Neural cell (in vitro differentiated cells): ENCODE measurements at regions not wholly inside any gene's neighbourhood (a gene's known extent, or its start where the extent isn't known, plus 50 kb on each side); places are given as distances from the start of the nearest gene placed in this dataset.

Source experiments
- POLR2AphosphoS5 ChIP-seq: IDR thresholded peaks from 2 replicates; pipeline ENCODE4 v1.6.1; 2012
- SMC3 ChIP-seq: fragments of 450-650 bp; conservative IDR thresholded peaks from 2 replicates; pipeline ENCODE4 v1.6.1; 2014; ENCODE audit warnings: antibody characterized with exemption, mild to moderate bottlenecking, moderate library complexity; ENCODE audit not compliant: poor library complexity
- TF ChIP-seq, protein P1 (sequence below): fragments of 450-650 bp; IDR thresholded peaks from 2 replicates; pipeline ENCODE4 v1.5.1; 2014; ENCODE audit warnings: antibody characterized with exemption, mild to moderate bottlenecking, moderate library complexity; ENCODE audit not compliant: poor library complexity, severe bottlenecking

- TF ChIP-seq SMC3 = peak; percentile 27
- TF ChIP-seq, protein P1, sequence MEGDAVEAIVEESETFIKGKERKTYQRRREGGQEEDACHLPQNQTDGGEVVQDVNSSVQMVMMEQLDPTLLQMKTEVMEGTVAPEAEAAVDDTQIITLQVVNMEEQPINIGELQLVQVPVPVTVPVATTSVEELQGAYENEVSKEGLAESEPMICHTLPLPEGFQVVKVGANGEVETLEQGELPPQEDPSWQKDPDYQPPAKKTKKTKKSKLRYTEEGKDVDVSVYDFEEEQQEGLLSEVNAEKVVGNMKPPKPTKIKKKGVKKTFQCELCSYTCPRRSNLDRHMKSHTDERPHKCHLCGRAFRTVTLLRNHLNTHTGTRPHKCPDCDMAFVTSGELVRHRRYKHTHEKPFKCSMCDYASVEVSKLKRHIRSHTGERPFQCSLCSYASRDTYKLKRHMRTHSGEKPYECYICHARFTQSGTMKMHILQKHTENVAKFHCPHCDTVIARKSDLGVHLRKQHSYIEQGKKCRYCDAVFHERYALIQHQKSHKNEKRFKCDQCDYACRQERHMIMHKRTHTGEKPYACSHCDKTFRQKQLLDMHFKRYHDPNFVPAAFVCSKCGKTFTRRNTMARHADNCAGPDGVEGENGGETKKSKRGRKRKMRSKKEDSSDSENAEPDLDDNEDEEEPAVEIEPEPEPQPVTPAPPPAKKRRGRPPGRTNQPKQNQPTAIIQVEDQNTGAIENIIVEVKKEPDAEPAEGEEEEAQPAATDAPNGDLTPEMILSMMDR = peak; percentile 36
- no peak for TF ChIP-seq POLR2AphosphoS5
These were observed 461.0 kb upstream of the NRG3 start for GRCh38 chr10:81414038-81414437.
